Parathyroid adenoma (tissue), 2 donors: ENCODE measurements at regions not wholly inside any gene's neighbourhood (a gene's known extent, or its start where the extent isn't known, plus 50 kb on each side); places are given as distances from the start of the nearest gene placed in this dataset.
"Not testable (repeated sequence)": the region's sequence is repeated elsewhere in the genome, so short reads cannot be mapped to it uniquely, and the experiment has no call there.

Experiments
- H2AFZ ChIP-seq: fragments of 300-600 bp; sonication (generic); one replicate; pipeline ENCODE4 v1.7.0; 2017; ENCODE audit warnings: antibody characterized with exemption, mild to moderate bottlenecking
- H3K27ac ChIP-seq: fragments of 300-600 bp; sonication (generic); one replicate; pipeline ENCODE4 v1.7.0; 2017
- H3K27me3 ChIP-seq: fragments of 300-600 bp; sonication (generic); one replicate; pipeline ENCODE4 v1.7.0; 2017; ENCODE audit warnings: low read length; ENCODE audit not compliant: control insufficient read depth, insufficient read depth
- H3K36me3 ChIP-seq: fragments of 300-600 bp; sonication (generic); one replicate; pipeline ENCODE4 v1.7.0; 2017; ENCODE audit warnings: low read length; ENCODE audit not compliant: control insufficient read depth, insufficient read depth
- H3K4me1 ChIP-seq: fragments of 300-600 bp; sonication (generic); one replicate; pipeline ENCODE4 v1.7.0; 2017; ENCODE audit warnings: control low read depth
- H3K4me2 ChIP-seq: fragments of 300-600 bp; sonication (generic); one replicate; pipeline ENCODE4 v1.7.0; 2017; ENCODE audit warnings: low read length
- H3K4me3 ChIP-seq: fragments of 300-600 bp; sonication (generic); one replicate; pipeline ENCODE4 v1.7.0; 2017; ENCODE audit warnings: low read depth, low read length
- H3K79me2 ChIP-seq: fragments of 300-600 bp; sonication (generic); one replicate; pipeline ENCODE4 v1.7.0; 2017; ENCODE audit warnings: control low read depth
- H3K9ac ChIP-seq: fragments of 300-600 bp; sonication (generic); one replicate; pipeline ENCODE4 v1.7.0; 2017; ENCODE audit warnings: mild to moderate bottlenecking
- H3K9me3 ChIP-seq: fragments of 300-600 bp; sonication (generic); one replicate; pipeline ENCODE4 v1.7.0; 2017; ENCODE audit warnings: low read length; ENCODE audit not compliant: control insufficient read depth
- TF ChIP-seq, protein P1 (sequence below): fragments of 300-600 bp; sonication (generic); IDR thresholded peaks from one replicate; pipeline ENCODE4 v1.7.0; 2017; ENCODE audit warnings: antibody characterized with exemption, mild to moderate bottlenecking
- donor health status: primary hyperparathyroidism.

DNA sequence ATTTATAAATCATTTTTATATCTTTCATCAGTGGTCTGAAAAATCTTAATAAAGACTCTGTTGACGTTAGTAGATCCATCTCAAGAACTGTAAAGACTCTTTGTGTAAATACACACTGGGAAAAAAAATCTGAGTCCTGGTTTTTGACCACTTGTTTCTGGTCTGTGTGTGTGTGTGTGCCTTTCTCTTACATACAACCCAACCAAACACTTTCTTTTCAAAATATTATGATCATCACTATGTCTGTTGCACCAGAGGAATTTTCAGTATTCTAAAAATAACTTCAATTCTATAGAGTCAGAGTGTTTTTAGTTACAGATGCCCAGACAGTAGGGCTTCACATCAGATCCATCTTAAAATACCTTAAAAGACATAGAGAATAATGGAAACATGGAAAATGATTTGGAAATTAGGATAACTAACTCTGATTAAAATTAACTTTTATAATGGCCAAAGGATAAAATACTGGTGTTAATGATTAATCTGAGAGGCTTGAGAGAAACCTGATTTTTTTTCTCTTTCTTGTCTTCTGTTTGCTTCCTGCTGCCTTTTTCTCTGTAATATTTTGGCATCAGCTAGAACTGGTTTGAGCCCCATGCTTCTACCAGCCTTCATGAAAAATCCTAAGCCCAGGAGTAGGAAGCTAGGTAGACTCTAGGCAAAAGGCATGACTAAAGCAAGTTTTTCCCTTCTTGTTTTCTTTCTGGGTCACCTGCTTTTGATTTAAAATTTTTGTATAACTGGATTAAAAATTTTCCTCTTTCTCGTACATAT, 99.7 kb downstream of the ATXN3L start:
- Histone ChIP-seq H3K79me2 (no peaks in the 10 kb centered on the region), H3K27ac (no peak overlapping the region), H3K4me1 (no peaks in the 10 kb centered on the region), H3K4me2 (no peak overlapping the region), H3K9me3 (no peaks in the 10 kb centered on the region), H3K9ac (no peak overlapping the region), H3K36me3 (no peaks in the 10 kb centered on the region), H2AFZ (no peak overlapping the region), H3K4me3 (no peak overlapping the region), H3K27me3 (no peaks in the 10 kb centered on the region)
- TF ChIP-seq, protein P1, sequence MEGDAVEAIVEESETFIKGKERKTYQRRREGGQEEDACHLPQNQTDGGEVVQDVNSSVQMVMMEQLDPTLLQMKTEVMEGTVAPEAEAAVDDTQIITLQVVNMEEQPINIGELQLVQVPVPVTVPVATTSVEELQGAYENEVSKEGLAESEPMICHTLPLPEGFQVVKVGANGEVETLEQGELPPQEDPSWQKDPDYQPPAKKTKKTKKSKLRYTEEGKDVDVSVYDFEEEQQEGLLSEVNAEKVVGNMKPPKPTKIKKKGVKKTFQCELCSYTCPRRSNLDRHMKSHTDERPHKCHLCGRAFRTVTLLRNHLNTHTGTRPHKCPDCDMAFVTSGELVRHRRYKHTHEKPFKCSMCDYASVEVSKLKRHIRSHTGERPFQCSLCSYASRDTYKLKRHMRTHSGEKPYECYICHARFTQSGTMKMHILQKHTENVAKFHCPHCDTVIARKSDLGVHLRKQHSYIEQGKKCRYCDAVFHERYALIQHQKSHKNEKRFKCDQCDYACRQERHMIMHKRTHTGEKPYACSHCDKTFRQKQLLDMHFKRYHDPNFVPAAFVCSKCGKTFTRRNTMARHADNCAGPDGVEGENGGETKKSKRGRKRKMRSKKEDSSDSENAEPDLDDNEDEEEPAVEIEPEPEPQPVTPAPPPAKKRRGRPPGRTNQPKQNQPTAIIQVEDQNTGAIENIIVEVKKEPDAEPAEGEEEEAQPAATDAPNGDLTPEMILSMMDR: no peak

DNA sequence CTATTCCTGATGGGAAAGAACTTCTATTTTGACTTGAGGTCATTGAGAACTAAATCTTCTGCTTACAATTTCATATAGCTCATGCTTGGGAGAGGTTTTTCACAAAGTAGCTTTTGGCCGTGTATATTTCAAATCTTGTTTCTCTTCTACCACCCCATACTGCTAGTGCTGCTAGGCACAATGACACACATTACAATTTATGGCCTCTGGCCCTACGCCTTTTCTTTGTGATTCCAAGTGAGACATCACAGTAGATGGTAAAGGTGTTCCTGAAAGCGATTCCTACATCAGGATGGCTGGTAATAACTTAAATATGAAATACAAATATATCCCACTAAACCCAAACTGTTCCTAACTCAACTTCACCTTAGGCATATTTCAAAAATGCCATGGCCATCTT, 101.1 kb downstream of the ATXN3L start:
- Histone ChIP-seq H3K9ac (no peak overlapping the region), H3K4me3 (no peak overlapping the region), H3K27me3 (no peaks in the 10 kb centered on the region), H3K27ac (no peak overlapping the region), H3K4me2 (no peak overlapping the region), H3K4me1 (no peaks in the 10 kb centered on the region), H3K9me3 (no peaks in the 10 kb centered on the region), H3K36me3 (no peaks in the 10 kb centered on the region), H3K79me2 (no peaks in the 10 kb centered on the region), H2AFZ (no peak overlapping the region)
- TF ChIP-seq, protein P1: no peak

DNA sequence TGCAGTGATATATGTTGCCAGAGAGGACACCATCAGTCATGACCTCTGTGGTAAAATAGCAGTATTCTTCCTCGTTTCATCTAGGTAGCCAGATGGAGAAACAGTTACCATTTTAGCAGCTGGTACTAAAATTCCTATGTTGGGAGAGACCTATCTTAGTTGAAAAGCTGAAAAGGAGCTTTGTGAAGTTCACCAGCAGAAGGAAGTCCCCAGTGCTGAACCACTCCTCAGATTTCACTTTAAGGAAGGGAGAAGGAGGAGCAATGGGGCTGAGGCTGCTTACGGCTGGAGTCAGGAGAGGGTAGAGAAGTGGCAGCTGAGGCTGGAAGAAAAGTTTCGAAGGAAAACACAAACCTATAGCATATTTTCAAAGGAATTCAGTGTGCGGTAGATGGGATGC, 103.7 kb downstream of the ATXN3L start:
- Histone ChIP-seq H3K9me3 (no peaks in the 10 kb centered on the region), H3K4me1 (no peaks in the 10 kb centered on the region), H3K27me3 (no peaks in the 10 kb centered on the region), H3K27ac (no peak overlapping the region), H3K9ac (no peak overlapping the region), H3K79me2 (no peaks in the 10 kb centered on the region), H3K36me3 (no peaks in the 10 kb centered on the region), H2AFZ (no peak overlapping the region), H3K4me3 (no peak overlapping the region), H3K4me2 (no peak overlapping the region)
- TF ChIP-seq, protein P1: no peak

DNA sequence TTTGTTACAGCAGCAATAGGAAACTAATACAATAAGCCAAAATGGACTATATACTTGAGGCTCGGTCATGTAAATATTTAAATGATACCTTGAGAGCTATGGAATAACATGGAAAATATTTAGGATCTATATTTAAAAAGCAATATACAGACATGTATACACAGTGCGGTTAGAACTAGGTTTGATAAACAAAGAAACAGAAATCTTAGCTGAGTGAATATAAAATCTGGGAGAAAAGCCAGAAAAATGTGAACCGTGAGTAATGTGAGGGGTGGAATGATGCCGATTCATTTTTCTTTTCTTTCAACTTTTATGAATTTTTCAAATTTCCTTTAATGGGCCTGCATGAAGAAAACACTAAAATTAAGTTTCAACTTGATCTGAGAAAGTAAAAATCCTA, 104.1 kb downstream of the ATXN3L start:
- Histone ChIP-seq H2AFZ (no peak overlapping the region), H3K79me2 (no peaks in the 10 kb centered on the region), H3K4me3 (no peak overlapping the region), H3K4me2 (no peak overlapping the region), H3K36me3 (no peaks in the 10 kb centered on the region), H3K9ac (no peak overlapping the region), H3K4me1 (no peaks in the 10 kb centered on the region), H3K27ac (no peak overlapping the region), H3K9me3 (no peaks in the 10 kb centered on the region), H3K27me3 (no peaks in the 10 kb centered on the region)
- TF ChIP-seq, protein P1: no peak

DNA sequence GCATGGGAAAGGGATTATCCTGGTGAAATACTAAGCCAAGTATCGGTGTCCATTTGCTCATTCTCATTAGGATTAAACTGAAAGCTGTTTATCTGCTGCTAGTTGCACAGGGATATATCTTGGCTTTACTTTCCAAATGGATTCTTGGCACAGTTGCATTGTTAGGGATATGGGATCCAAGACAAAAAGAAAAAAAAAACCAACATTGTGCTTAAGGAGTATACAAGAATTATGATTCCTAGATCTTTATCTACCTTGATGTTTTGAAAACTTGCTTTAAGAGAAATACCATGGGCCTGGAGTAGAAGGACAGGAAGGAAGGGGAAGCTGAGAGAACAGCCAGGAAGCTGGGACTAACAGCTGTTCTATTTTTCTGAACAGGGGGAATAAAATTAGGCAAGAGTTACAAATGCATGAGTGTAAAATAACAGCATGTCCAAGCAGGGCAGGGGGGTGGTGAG, 107.6 kb downstream of the ATXN3L start:
- H3K79me2 ChIP-seq: no peaks in the 10 kb centered on the region
- H3K9me3 ChIP-seq: no peaks in the 10 kb centered on the region
- no peaks in the 10 kb centered on the region for H3K36me3 ChIP-seq
- no peak overlapping the region for H2AFZ ChIP-seq
- no peak overlapping the region for H3K4me2 ChIP-seq
- no peaks in the 10 kb centered on the region for H3K4me1 ChIP-seq
- TF ChIP-seq, protein P1: no peak
- no peak overlapping the region for H3K27ac ChIP-seq
- no peaks in the 10 kb centered on the region for H3K27me3 ChIP-seq
- no peak overlapping the region for H3K4me3 ChIP-seq
- no peak overlapping the region for H3K9ac ChIP-seq

DNA sequence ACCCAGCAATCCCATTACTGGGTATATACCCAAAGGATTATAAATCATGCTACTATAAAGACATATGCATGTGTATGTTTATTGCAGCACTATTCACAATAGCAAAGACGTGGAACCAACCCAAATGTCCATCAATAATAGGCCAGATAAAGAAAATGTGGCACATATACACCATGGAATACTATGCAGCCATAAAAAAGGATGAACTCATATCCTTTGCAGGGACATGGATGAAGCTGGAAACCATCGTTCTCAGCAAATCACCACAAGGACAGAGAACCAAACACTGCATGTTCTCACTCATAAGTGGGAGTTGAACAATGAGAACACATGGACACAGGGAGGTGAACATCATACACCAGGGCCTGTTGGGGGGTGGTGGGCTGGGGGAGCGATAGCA, 109.7 kb downstream of the ATXN3L start:
- H3K9ac ChIP-seq, H3K9me3 ChIP-seq, H3K79me2 ChIP-seq, H3K4me1 ChIP-seq, H3K36me3 ChIP-seq, H2AFZ ChIP-seq, H3K4me2 ChIP-seq, H3K27ac ChIP-seq, H3K4me3 ChIP-seq, H3K27me3 ChIP-seq: not testable (repeated sequence)

DNA sequence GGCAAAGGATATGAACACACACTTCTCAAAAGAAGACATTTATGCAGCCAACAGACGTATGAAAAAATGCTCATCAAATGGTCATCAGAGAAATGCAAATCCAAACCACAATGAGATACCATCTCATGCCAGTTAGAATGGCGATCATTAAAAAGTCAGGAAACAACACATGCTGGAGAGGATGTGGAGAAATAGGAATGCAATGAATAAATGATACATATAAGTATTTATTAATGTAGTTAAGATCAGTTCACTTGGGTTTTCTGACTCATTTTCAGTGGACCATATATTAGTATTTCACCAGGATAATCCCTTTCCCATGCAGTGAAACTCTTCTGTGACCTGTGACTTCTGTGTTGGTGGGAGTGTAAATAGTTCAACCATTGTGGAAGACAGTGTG, 110.1 kb downstream of the ATXN3L start:
- not testable (repeated sequence) for H3K9me3 ChIP-seq, H3K9ac ChIP-seq, H2AFZ ChIP-seq, H3K27me3 ChIP-seq, H3K4me2 ChIP-seq, H3K4me1 ChIP-seq, H3K4me3 ChIP-seq, H3K79me2 ChIP-seq, H3K27ac ChIP-seq, H3K36me3 ChIP-seq
